Ammon's horn (tissue), 1 donor: ENCODE measurements at regions not wholly inside any gene's neighbourhood (a gene's known extent, or its start where the extent isn't known, plus 50 kb on each side); places are given as distances from the start of the nearest gene placed in this dataset.
A peak's percentile ranks its signal among the peaks of the same experiment; 100 is the strongest.
"Not testable (repeated sequence)": the region's sequence is repeated elsewhere in the genome, so short reads cannot be mapped to it uniquely, and the experiment has no call there.

ENCODE experiments used
- DNase-seq: peaks from one replicate; pipeline ENCODE4 v3.0.0-alpha.2; 2016; ENCODE audit warnings: low spot score

GRCh38 chr5:17365811-17366138 is 132.3 kb upstream of the TAF11L2 start:
- peak; percentile 63 for DNase-seq

- no peak for DNase-seq
Observed at GRCh38 chr5:17367256-17367840, 130.7 kb upstream of the TAF11L2 start.

- DNase-seq, result no peak
Observed at GRCh38 chr5:17370651-17371050, 127.4 kb upstream of the TAF11L2 start.

- peak; percentile 36 for DNase-seq
Observed at GRCh38 chr5:17373406-17373805, 124.6 kb upstream of the TAF11L2 start.

- DNase-seq, result no peak
Observed at GRCh38 chr5:17373814-17374556, 124.0 kb upstream of the TAF11L2 start.

GRCh38 chr5:17374973-17375742 is 122.9 kb upstream of the TAF11L2 start:
- no peak for DNase-seq

GRCh38 chr5:17375886-17376285 is 122.1 kb upstream of the TAF11L2 start:
- not testable (repeated sequence) for DNase-seq

- no peak for DNase-seq
Observed at GRCh38 chr5:17378346-17378997, 119.6 kb upstream of the TAF11L2 start.

GRCh38 chr5:17379100-17379951 is 118.7 kb upstream of the TAF11L2 start:
- no peak for DNase-seq

- DNase-seq, result peak; percentile 79
Observed at GRCh38 chr5:17381932-17382331, 116.1 kb upstream of the TAF11L2 start.

- DNase-seq, result no peak
Observed at GRCh38 chr5:17383526-17383925, 114.5 kb upstream of the TAF11L2 start.

GRCh38 chr5:17384181-17384580 is 113.8 kb upstream of the TAF11L2 start:
- no peak for DNase-seq

GRCh38 chr5:17388717-17389116 is 109.3 kb upstream of the TAF11L2 start:
- DNase-seq, result no peak

- DNase-seq, result no peak
Observed at GRCh38 chr5:17394086-17394485, 103.9 kb upstream of the TAF11L2 start.

GRCh38 chr5:17395106-17395880 is 102.7 kb upstream of the TAF11L2 start:
- no peak for DNase-seq

- no peak for DNase-seq
Observed at GRCh38 chr5:17396247-17396646, 101.8 kb upstream of the TAF11L2 start.

GRCh38 chr5:17398431-17398830 is 99.6 kb upstream of the TAF11L2 start:
- DNase-seq, result no peak

- DNase-seq, result no peak
Observed at GRCh38 chr5:17398866-17399835, 98.9 kb upstream of the TAF11L2 start.

- no peak for DNase-seq
Observed at GRCh38 chr5:17399931-17400330, 98.1 kb upstream of the TAF11L2 start.
